ENCODE measurements at regions not wholly inside any gene's neighbourhood (a gene's known extent, or its start where the extent isn't known, plus 50 kb on each side); places are given as distances from the start of the nearest gene placed in this dataset.

DNA sequence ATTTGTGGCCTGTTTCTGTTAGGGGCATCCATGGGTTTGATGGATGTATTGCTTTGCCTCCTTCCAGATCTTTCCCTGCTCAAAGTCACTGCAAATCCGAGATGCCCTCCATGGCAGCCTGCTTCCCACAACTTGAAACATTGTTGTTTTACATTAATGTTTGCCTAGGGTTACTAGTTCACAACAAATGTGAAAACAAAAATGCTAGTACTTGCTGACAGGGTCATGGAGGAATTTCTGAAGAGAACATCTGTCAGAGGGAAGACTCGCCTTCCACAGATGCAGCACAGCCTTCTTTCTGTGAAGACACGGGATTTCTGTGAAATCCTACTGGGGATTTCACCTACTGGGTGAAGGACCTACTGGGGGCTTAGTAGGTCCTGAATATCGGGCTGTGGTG lies 260.0 kb upstream of the FN1 start:
- Histone ChIP-seq H3K9me3 (no peaks in the 10 kb centered on the region), H3K36me3 (ENCODE audit: control insufficient read depth in 2 of 2, extremely low read depth in 1 of 2, insufficient read depth in 1 of 2, low read length in 1 of 2) (no peaks in the 10 kb centered on the region), H3K27me3 (replicated peaks in 1 of 2; ENCODE audit: control insufficient read depth in 2 of 2, extremely low read depth in 1 of 2, insufficient read depth in 2 of 2, low read length in 1 of 2) (peaks cover 0 to 2% of the 10 kb centered on the region in 2 experiments), H3K27ac (ENCODE audit: low read length) (no peak overlapping the region), H3K4me1 (ENCODE audit: control insufficient read depth in 1 of 2, extremely low read depth in 1 of 2, insufficient read depth in 2 of 2, low read length in 2 of 2) (no peaks in the 10 kb centered on the region), H3K4me3 (ENCODE audit: control insufficient read depth in 1 of 2, extremely low read depth in 1 of 2, low read length in 1 of 2) (no peak overlapping the region)
- Mint-ChIP-seq H3K27ac (no peak overlapping the region), H3K4me3 (no peak overlapping the region), H3K4me1 (no peaks in the 10 kb centered on the region), H3K9me3 (peaks cover 0 to 11% (median 5%) of the 10 kb centered on the region in 3 donors), H3K27me3 (peaks cover 2 to 4% of the 10 kb centered on the region in 2 donors), H3K36me3 (no peaks in the 10 kb centered on the region)
- ChIA-PET POLR2A (no interaction called here), CTCF (no interaction called here)
- 60% methylated on average over 1 of the region's 4 CpGs for WGBS (ENCODE audit: insufficient coverage)
- ATAC-seq (replicated peaks in 1 of 4) (no peak), DNase-seq (no peak)

- DNase-seq, result no peak
- no peaks in the 10 kb centered on the region for H3K36me3 ChIP-seq (ENCODE audit: control insufficient read depth in 2 of 2, extremely low read depth in 1 of 2, insufficient read depth in 1 of 2, low read length in 1 of 2)
- H3K27ac ChIP-seq (ENCODE audit: low read length), result no peak overlapping the region
- Mint-ChIP-seq H3K4me3 (no peak overlapping the region), H3K27me3 (peaks cover 0 to 4% of the 10 kb centered on the region in 2 donors), H3K9me3 (peaks cover 0 to 7% (median 5%) of the 10 kb centered on the region in 3 donors), H3K27ac (no peak overlapping the region), H3K36me3 (no peaks in the 10 kb centered on the region), H3K4me1 (no peaks in the 10 kb centered on the region)
- ATAC-seq (replicated peaks in 1 of 4), result no peak
- H3K4me3 ChIP-seq (ENCODE audit: control insufficient read depth in 1 of 2, extremely low read depth in 1 of 2, low read length in 1 of 2), result no peak overlapping the region
- no peaks in the 10 kb centered on the region for H3K4me1 ChIP-seq (ENCODE audit: control insufficient read depth in 1 of 2, extremely low read depth in 1 of 2, insufficient read depth in 2 of 2, low read length in 2 of 2)
- ChIA-PET POLR2A (no interaction called here), CTCF (interaction anchor here in 1 of 2 donors (0.6 kb wide), 1 partner anchor 27 kb away, joined by 3 read pairs; no protein-coding TSS in a partner anchor)
- whole genome bisulfite sequencing (ENCODE audit: insufficient coverage), result no CpG with 5 or more reads among the region's 1 CpG
- peaks cover 0 to 2% of the 10 kb centered on the region in 2 experiments for H3K27me3 ChIP-seq (replicated peaks in 1 of 2; ENCODE audit: control insufficient read depth in 2 of 2, extremely low read depth in 1 of 2, insufficient read depth in 2 of 2, low read length in 1 of 2)
- no peaks in the 10 kb centered on the region for H3K9me3 ChIP-seq
Measured at GRCh38 chr2:215693999-215694580, 258.2 kb upstream of the FN1 start.

DNA sequence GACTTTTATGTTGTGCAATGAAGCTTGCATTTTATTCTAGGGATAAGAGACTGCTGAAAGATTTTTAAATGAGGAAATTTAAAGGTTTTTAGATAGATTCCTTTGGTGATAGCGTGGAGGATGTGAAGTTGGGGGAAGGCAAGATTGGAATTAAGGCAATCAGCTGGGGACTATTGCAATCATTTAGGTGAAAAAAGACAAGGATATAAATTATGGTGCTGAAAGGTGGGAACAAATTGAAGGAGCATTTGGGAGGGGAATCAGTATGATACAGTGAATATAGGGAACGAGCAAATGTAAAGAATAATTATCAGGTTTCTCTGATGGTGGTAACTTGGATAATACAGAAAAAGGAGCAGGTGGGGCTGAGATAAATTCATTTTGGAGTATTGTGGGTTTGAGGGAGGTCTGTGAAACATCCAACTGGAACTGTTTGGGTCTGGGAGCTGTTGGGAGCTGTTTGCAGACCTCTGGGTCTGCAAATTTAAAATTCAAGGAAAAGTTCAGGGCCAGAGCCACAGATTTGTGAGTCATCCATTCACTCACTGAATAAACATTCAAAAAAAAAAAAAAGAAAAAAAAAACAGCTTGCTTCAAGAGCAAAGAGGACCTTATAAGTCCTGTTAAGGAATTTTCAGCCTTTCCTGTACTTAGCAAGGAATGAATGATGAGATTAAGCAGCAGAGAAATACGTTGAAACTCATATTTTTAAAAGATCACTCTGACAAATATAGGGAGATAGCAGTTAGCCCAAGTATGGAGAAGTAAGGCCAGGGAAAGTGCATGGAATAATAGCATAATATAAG lies 257.5 kb upstream of the FN1 start:
- peaks cover 0 to 5% (median 4%) of the 10 kb centered on the region in 3 donors for H3K9me3 Mint-ChIP-seq
- H3K27me3 ChIP-seq (replicated peaks in 1 of 2; ENCODE audit: control insufficient read depth in 2 of 2, extremely low read depth in 1 of 2, insufficient read depth in 2 of 2, low read length in 1 of 2), result peaks cover 0 to 2% of the 10 kb centered on the region in 2 experiments
- no peaks in the 10 kb centered on the region for H3K36me3 Mint-ChIP-seq
- H3K4me1 ChIP-seq (ENCODE audit: control insufficient read depth in 1 of 2, extremely low read depth in 1 of 2, insufficient read depth in 2 of 2, low read length in 2 of 2), result no peaks in the 10 kb centered on the region
- no peak for DNase-seq
- H3K9me3 ChIP-seq, result no peaks in the 10 kb centered on the region
- H3K4me3 Mint-ChIP-seq, result no peak overlapping the region
- ATAC-seq (replicated peaks in 1 of 4), result no peak
- H3K27ac ChIP-seq (ENCODE audit: low read length), result no peak overlapping the region
- peaks cover 0 to 4% of the 10 kb centered on the region in 2 donors for H3K27me3 Mint-ChIP-seq
- CTCF ChIA-PET, result interaction anchor here in 1 of 2 donors (0.6 kb wide), 1 partner anchor 27 kb away, joined by 3 read pairs; no protein-coding TSS in a partner anchor
- POLR2A ChIA-PET, result no interaction called here
- peaks cover 0 to under 1% (median 0%) of the 10 kb centered on the region in 3 donors for H3K4me1 Mint-ChIP-seq
- H3K27ac Mint-ChIP-seq, result no peak overlapping the region
- 78% methylated on average over 2 of the region's 3 CpGs for WGBS (ENCODE audit: insufficient coverage)
- no peaks in the 10 kb centered on the region for H3K36me3 ChIP-seq (ENCODE audit: control insufficient read depth in 2 of 2, extremely low read depth in 1 of 2, insufficient read depth in 1 of 2, low read length in 1 of 2)
- no peak overlapping the region for H3K4me3 ChIP-seq (ENCODE audit: control insufficient read depth in 1 of 2, extremely low read depth in 1 of 2, low read length in 1 of 2)

DNA sequence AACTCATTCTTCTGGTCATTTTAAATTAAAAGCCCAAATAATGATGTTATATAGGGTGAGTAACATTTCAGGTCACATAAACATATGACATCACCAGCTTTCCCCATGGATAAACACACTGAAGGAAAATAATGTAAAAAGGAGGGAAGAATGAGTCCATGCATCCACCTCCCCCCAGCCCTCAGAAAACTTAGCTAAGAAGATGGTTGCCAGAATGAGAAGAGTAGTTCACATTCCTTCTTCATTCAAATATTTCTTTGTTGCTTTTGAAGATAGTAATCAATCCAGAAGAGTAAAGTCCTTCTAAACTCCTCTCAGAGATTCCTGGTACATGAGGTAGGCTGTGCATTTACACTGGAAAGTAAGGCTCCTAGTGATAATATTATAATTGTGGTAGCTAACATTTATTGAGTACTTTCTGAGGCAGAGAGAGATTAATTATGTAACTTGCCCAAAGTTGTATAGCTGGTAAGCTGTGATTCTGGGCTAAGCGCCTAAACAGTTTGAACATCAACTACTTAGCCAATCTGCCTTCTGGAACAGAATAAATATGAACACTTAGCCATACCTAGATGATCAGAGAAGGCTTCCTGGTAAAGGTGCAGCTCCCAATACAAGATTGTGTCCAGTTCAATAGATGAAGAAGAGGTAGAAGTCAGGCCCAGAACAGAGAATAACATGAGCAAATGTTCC lies 256.7 kb upstream of the FN1 start:
- Histone ChIP-seq H3K27ac (ENCODE audit: low read length) (no peak overlapping the region), H3K9me3 (no peaks in the 10 kb centered on the region), H3K27me3 (replicated peaks in 1 of 2; ENCODE audit: control insufficient read depth in 2 of 2, extremely low read depth in 1 of 2, insufficient read depth in 2 of 2, low read length in 1 of 2) (peaks cover 0 to 2% of the 10 kb centered on the region in 2 experiments), H3K4me1 (ENCODE audit: control insufficient read depth in 1 of 2, extremely low read depth in 1 of 2, insufficient read depth in 2 of 2, low read length in 2 of 2) (no peaks in the 10 kb centered on the region), H3K4me3 (ENCODE audit: control insufficient read depth in 1 of 2, extremely low read depth in 1 of 2, low read length in 1 of 2) (no peak overlapping the region), H3K36me3 (ENCODE audit: control insufficient read depth in 2 of 2, extremely low read depth in 1 of 2, insufficient read depth in 1 of 2, low read length in 1 of 2) (no peaks in the 10 kb centered on the region)
- H3K4me3 Mint-ChIP-seq, result no peak overlapping the region
- no peak overlapping the region for H3K27ac Mint-ChIP-seq
- peaks cover 0 to 4% (median 0%) of the 10 kb centered on the region in 3 donors for H3K4me1 Mint-ChIP-seq
- no peak for DNase-seq
- CTCF ChIA-PET, result no interaction called here
- POLR2A ChIA-PET, result no interaction called here
- H3K27me3 Mint-ChIP-seq, result peaks cover 0 to 3% of the 10 kb centered on the region in 2 donors
- no peak for ATAC-seq (replicated peaks in 1 of 4)
- peaks cover 0 to under 1% (median 0%) of the 10 kb centered on the region in 3 donors for H3K9me3 Mint-ChIP-seq
- no peaks in the 10 kb centered on the region for H3K36me3 Mint-ChIP-seq
- no CpG with 5 or more reads among the region's 1 CpG for WGBS (ENCODE audit: insufficient coverage)

DNA sequence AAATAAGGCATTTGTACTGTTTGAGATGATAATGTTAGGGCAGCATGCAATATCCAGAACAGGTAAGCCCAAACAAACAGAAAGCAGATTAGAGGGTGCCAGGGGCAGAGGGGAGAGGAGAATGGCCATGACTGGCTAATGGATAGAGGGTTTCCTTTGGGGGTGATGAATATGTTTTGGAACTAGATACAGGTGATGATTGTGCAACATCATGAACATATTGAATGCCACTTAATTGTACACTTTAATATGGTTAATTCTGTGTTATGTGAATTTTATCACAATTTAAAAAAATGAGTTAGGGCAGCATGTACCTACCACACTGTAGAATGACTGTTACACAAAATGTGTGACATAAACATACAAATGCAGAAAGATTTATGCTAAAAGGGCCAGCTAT lies 255.5 kb upstream of the FN1 start:
- DNase-seq, result no peak
- H3K36me3 Mint-ChIP-seq, result no peaks in the 10 kb centered on the region
- Histone ChIP-seq H3K4me3 (ENCODE audit: control insufficient read depth in 1 of 2, extremely low read depth in 1 of 2, low read length in 1 of 2) (no peak overlapping the region), H3K4me1 (ENCODE audit: control insufficient read depth in 1 of 2, extremely low read depth in 1 of 2, insufficient read depth in 2 of 2, low read length in 2 of 2) (no peaks in the 10 kb centered on the region), H3K27me3 (replicated peaks in 1 of 2; ENCODE audit: control insufficient read depth in 2 of 2, extremely low read depth in 1 of 2, insufficient read depth in 2 of 2, low read length in 1 of 2) (peaks cover 0 to 2% of the 10 kb centered on the region in 2 experiments), H3K36me3 (ENCODE audit: control insufficient read depth in 2 of 2, extremely low read depth in 1 of 2, insufficient read depth in 1 of 2, low read length in 1 of 2) (no peaks in the 10 kb centered on the region), H3K9me3 (no peaks in the 10 kb centered on the region), H3K27ac (ENCODE audit: low read length) (no peak overlapping the region)
- peaks cover 0 to 4% (median 0%) of the 10 kb centered on the region in 3 donors for H3K4me1 Mint-ChIP-seq
- no peak overlapping the region for H3K27ac Mint-ChIP-seq
- peaks cover 0 to 3% of the 10 kb centered on the region in 2 donors for H3K27me3 Mint-ChIP-seq
- no peak overlapping the region for H3K4me3 Mint-ChIP-seq
- ChIA-PET POLR2A (no interaction called here), CTCF (no interaction called here)
- H3K9me3 Mint-ChIP-seq, result no peaks in the 10 kb centered on the region
- no peak for ATAC-seq (replicated peaks in 1 of 4)

DNA sequence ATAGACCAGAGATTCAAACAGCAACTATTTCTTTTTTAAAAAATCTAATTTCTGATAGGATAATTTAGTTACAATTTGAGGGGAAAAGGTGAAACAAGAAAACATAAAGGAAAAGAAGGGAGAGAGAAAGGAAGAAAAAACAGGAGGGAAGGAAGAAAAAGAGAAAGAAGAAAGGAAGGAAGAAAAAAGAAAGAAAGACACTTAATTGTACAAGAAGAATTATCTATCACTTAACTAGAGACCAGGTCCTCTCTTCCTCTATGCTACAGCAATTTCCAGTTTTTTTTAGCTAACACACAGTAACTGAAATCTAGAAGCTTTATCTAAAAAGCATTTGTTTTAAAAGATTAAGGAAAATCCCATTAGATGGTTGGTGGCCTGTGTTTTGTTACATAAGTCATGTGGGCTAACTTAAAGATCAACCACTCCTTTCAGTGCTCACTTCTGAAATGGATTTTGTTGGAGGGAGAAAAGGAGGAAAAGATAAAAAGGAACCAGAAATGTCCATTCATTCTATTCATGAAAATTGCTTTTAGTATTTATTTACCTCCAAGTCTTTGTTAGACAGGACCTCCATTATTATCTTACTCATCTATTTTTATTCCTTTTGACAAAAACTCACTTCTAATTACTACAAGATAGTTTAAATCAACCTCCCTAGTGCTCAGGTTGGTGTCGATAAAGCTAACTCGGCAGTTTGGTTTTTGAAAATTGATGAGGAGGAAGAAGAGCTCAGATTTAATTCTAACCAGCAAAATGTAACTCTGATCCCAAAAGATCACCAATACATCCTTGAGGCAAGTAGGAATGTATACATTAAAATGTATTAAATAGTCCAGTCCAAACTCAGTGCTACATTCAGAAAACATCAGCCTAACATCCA lies 251.5 kb upstream of the FN1 start:
- Mint-ChIP-seq H3K27me3 (peaks cover 0 to 3% of the 10 kb centered on the region in 2 donors), H3K4me1 (peaks cover under 1 to 11% (median 2%) of the 10 kb centered on the region in 3 donors), H3K4me3 (no peak overlapping the region), H3K9me3 (peaks cover 0 to 5% (median 4%) of the 10 kb centered on the region in 3 donors), H3K27ac (no peak overlapping the region), H3K36me3 (no peaks in the 10 kb centered on the region)
- Histone ChIP-seq H3K4me1 (ENCODE audit: control insufficient read depth in 1 of 2, extremely low read depth in 1 of 2, insufficient read depth in 2 of 2, low read length in 2 of 2) (peaks cover 2% of the 10 kb centered on the region in 2 experiments), H3K27me3 (replicated peaks in 1 of 2; ENCODE audit: control insufficient read depth in 2 of 2, extremely low read depth in 1 of 2, insufficient read depth in 2 of 2, low read length in 1 of 2) (no peaks in the 10 kb centered on the region), H3K27ac (ENCODE audit: low read length) (no peak overlapping the region), H3K4me3 (ENCODE audit: control insufficient read depth in 1 of 2, extremely low read depth in 1 of 2, low read length in 1 of 2) (no peak overlapping the region), H3K36me3 (ENCODE audit: control insufficient read depth in 2 of 2, extremely low read depth in 1 of 2, insufficient read depth in 1 of 2, low read length in 1 of 2) (no peaks in the 10 kb centered on the region), H3K9me3 (no peaks in the 10 kb centered on the region)
- ATAC-seq (replicated peaks in 1 of 4) (no peak), DNase-seq (no peak)
- ChIA-PET POLR2A (no interaction called here), CTCF (no interaction called here)
- no CpG with 5 or more reads among the region's 2 CpGs for WGBS (ENCODE audit: insufficient coverage)

All from T-cell (primary cell).